ENCODE measurements at regions not wholly inside any gene's neighbourhood (a gene's known extent, or its start where the extent isn't known, plus 50 kb on each side); places are given as distances from the start of the nearest gene placed in this dataset.

DNA sequence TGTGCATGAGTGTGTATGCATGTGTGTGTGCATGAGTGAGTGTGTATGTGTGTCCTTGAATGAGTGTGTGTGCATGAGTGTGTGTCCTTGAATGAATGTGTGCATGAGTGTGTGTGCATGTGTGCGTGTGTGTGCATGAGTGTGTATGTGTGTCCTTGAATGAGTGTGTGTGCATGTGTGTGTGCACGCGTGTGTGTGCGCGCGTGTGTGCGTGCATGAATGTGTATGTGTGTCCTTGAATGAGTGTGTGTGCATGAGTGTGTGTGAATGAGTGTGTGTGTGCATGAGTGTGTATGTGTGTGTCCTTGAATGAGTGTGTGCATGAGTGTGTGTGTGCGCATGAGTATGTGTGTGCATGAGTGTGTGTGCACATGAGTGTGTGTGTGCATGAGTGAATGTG, 271.9 kb downstream of the RNF144A start:
- BruUV-seq (replicated peaks), result no TSS peak
- Histone ChIP-seq H3K27ac (ENCODE audit: low read depth, low read length) (no peak overlapping the region), H3K9me3 (ENCODE audit: control insufficient read depth in 1 of 2, insufficient read depth in 1 of 2, low read depth in 1 of 2, low read length in 2 of 2) (no peaks in the 10 kb centered on the region), H3K79me2 (ENCODE audit: insufficient read depth, low read length) (no peaks in the 10 kb centered on the region), H3K4me1 (ENCODE audit: control insufficient read depth in 1 of 2, insufficient read depth in 2 of 2, low read length in 2 of 2) (peaks cover 0 to 6% of the 10 kb centered on the region in 2 experiments; a peak in 1 of 4 replicates), H3K9ac (ENCODE audit: low read length) (no peak overlapping the region), H3K4me2 (ENCODE audit: low read length) (no peak overlapping the region), H3K27me3 (ENCODE audit: insufficient read depth, low read length) (0 out of 2 replicates have a peak, but pooled peaks cover 9% of the 10 kb centered on the region), H2AFZ (ENCODE audit: low read depth, low read length, poor library complexity, severe bottlenecking) (no peak overlapping the region), H4K20me1 (ENCODE audit: insufficient read depth) (no peaks in the 10 kb centered on the region), H3K4me3 (replicated peaks in 1 of 2; ENCODE audit: low read depth in 1 of 2, low read length in 2 of 2) (no peak overlapping the region), H3K9me2 (ENCODE audit: insufficient read depth) (no peaks in the 10 kb centered on the region), H3K36me3 (ENCODE audit: control insufficient read depth in 1 of 2, insufficient read depth in 2 of 2, low read length in 2 of 2) (no peaks in the 10 kb centered on the region)
- ATAC-seq (no peak), DNase-seq (ENCODE audit: low read depth, low spot score) (no peak)
- RAD21 ChIA-PET (ENCODE audit: low non-redundant PET in 1 of 2, low total read pairs in 2 of 2, uncharacterized antibody in 2 of 2, unreplicated experiment in 2 of 2), result no interaction called here
- CTCF ChIA-PET, result no interaction called here
- POLR2A ChIA-PET, result no interaction called here
- no peak for TF ChIP-seq EGR1 (IDR thresholded peaks at IDR 0.05; ENCODE audit: low read depth)
- TF ChIP-seq, protein P1, sequence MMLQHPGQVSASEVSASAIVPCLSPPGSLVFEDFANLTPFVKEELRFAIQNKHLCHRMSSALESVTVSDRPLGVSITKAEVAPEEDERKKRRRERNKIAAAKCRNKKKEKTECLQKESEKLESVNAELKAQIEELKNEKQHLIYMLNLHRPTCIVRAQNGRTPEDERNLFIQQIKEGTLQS (IDR thresholded peaks at IDR 0.05), result no peak
- no peak for TF ChIP-seq CEBPB (IDR thresholded peaks at IDR 0.05; ENCODE audit: low read depth)
- TF ChIP-seq POLR2AphosphoS5 (IDR thresholded peaks at IDR 0.05; ENCODE audit: low read depth, low read length), result no peak
- TF ChIP-seq ZNF274 (IDR thresholded peaks at IDR 0.05; ENCODE audit: low read depth, low read length), result no peak
- intact Hi-C loops (cut with micrococcal nuclease), result no loop called here

DNA sequence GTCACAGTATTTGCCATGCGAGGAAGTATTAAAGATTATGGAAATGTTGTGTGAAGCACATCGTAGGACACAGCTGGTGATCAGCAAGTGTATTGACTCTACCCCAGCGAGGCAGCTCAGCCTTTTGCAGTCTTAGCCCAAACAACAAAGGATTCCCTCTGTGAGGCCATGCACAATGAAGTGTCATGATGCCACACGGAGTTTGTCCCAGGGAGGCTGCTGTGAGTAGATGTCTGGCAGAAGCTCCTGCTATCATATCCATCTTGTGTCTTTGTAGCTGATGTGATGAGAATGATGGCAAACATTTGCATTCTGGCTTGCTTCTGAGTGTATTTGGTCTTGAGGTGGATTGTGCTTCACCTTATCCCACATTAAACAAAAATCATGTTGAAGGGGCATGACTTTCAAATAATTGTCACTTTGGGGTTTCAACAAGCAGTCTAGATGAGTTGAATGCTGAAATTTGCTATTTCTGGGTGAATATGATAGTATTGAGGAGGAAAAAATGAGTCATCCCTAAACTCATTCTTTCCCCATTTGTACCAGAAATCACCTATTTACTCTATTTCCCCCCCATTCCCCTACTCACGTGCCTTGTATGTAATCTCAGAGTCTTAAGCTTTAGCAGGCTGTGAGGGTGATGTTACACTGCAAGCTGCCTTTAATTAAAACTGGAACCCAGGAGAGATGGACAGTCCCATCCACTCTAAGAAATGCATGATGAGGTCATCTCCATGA, 273.5 kb downstream of the RNF144A start:
- intact Hi-C loops (cut with micrococcal nuclease), result no loop called here
- ChIA-PET CTCF (no interaction called here), POLR2A (no interaction called here), RAD21 (ENCODE audit: low non-redundant PET in 1 of 2, low total read pairs in 2 of 2, uncharacterized antibody in 2 of 2, unreplicated experiment in 2 of 2) (no interaction called here)
- Histone ChIP-seq H3K4me1 (ENCODE audit: control insufficient read depth in 1 of 2, insufficient read depth in 2 of 2, low read length in 2 of 2) (peaks cover 0 to 6% of the 10 kb centered on the region in 2 experiments; a peak in 1 of 4 replicates), H3K9me3 (ENCODE audit: control insufficient read depth in 1 of 2, insufficient read depth in 1 of 2, low read depth in 1 of 2, low read length in 2 of 2) (no peaks in the 10 kb centered on the region), H3K4me3 (replicated peaks in 1 of 2; ENCODE audit: low read depth in 1 of 2, low read length in 2 of 2) (no peak overlapping the region), H3K27me3 (ENCODE audit: insufficient read depth, low read length) (0 out of 2 replicates have a peak, but pooled peaks cover 5% of the 10 kb centered on the region), H3K36me3 (ENCODE audit: control insufficient read depth in 1 of 2, insufficient read depth in 2 of 2, low read length in 2 of 2) (no peaks in the 10 kb centered on the region), H3K27ac (ENCODE audit: low read depth, low read length) (no peak overlapping the region), H3K9me2 (ENCODE audit: insufficient read depth) (no peaks in the 10 kb centered on the region), H4K20me1 (ENCODE audit: insufficient read depth) (no peaks in the 10 kb centered on the region), H3K4me2 (ENCODE audit: low read length) (no peak overlapping the region), H2AFZ (ENCODE audit: low read depth, low read length, poor library complexity, severe bottlenecking) (no peak overlapping the region), H3K9ac (ENCODE audit: low read length) (no peak overlapping the region), H3K79me2 (ENCODE audit: insufficient read depth, low read length) (no peaks in the 10 kb centered on the region)
- ATAC-seq (no peak), DNase-seq (ENCODE audit: low read depth, low spot score) (no peak)
- BruUV-seq (replicated peaks), result no TSS peak
- TF ChIP-seq, protein P2, sequence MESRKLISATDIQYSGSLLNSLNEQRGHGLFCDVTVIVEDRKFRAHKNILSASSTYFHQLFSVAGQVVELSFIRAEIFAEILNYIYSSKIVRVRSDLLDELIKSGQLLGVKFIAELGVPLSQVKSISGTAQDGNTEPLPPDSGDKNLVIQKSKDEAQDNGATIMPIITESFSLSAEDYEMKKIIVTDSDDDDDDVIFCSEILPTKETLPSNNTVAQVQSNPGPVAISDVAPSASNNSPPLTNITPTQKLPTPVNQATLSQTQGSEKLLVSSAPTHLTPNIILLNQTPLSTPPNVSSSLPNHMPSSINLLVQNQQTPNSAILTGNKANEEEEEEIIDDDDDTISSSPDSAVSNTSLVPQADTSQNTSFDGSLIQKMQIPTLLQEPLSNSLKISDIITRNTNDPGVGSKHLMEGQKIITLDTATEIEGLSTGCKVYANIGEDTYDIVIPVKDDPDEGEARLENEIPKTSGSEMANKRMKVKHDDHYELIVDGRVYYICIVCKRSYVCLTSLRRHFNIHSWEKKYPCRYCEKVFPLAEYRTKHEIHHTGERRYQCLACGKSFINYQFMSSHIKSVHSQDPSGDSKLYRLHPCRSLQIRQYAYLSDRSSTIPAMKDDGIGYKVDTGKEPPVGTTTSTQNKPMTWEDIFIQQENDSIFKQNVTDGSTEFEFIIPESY (IDR thresholded peaks at IDR 0.05; ENCODE audit: extremely low read depth, insufficient replicate concordance, low read length), result no peak
- no peak for TF ChIP-seq SRF (IDR thresholded peaks at IDR 0.05; ENCODE audit: low read depth)
- no peak for TF ChIP-seq POLR2AphosphoS5 (IDR thresholded peaks at IDR 0.05; ENCODE audit: low read depth, low read length)
- TF ChIP-seq, protein P1 (IDR thresholded peaks at IDR 0.05), result no peak
- TF ChIP-seq CBX3 (IDR thresholded peaks at IDR 0.05; ENCODE audit: low read depth), result no peak
- no peak for TF ChIP-seq RAD21 (IDR thresholded peaks at IDR 0.05; ENCODE audit: low read depth)
- no peak for TF ChIP-seq TCF7L2 (IDR thresholded peaks at IDR 0.05; ENCODE audit: borderline replicate concordance, extremely low read depth, insufficient read depth, insufficient read length)
- no peak for TF ChIP-seq EZH2 (IDR thresholded peaks at IDR 0.05)
- TF ChIP-seq EZH2phosphoT487 (IDR thresholded peaks at IDR 0.05; ENCODE audit: borderline replicate concordance), result no peak
- TF ChIP-seq, protein P3, sequence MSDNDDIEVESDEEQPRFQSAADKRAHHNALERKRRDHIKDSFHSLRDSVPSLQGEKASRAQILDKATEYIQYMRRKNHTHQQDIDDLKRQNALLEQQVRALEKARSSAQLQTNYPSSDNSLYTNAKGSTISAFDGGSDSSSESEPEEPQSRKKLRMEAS (IDR thresholded peaks at IDR 0.05), result no peak
- TF ChIP-seq JUND (IDR thresholded peaks at IDR 0.05), result no peak
- TF ChIP-seq ZFX (IDR thresholded peaks at IDR 0.05), result no peak
- TF ChIP-seq SIN3A (IDR thresholded peaks at IDR 0.05; ENCODE audit: low read depth), result no peak
- TF ChIP-seq ELF1 (IDR thresholded peaks at IDR 0.05; ENCODE audit: borderline replicate concordance, low read depth), result no peak
- no peak for TF ChIP-seq YY1 (IDR thresholded peaks at IDR 0.05; ENCODE audit: extremely low read depth, insufficient replicate concordance, low read depth, low read length)
